Suprapubic skin (tissue), 3 donors: ENCODE measurements at regions not wholly inside any gene's neighbourhood (a gene's known extent, or its start where the extent isn't known, plus 50 kb on each side); places are given as distances from the start of the nearest gene placed in this dataset.

ENCODE experiments used
- POLR2A ChIP-seq, 2 donors: fragments of 450-650 bp; IDR thresholded peaks; one replicate each; pipeline ENCODE4 v1.6.1; 2017; ENCODE audit warnings: antibody characterized with exemption in 2 of 2, mild to moderate bottlenecking in 2 of 2, moderate library complexity in 2 of 2
- TF ChIP-seq, protein P1 (sequence below), 2 donors: fragments of 200-600 bp in 1 of 2; fragments of 450-650 bp in 1 of 2; sonication (generic) in 1 of 2; IDR thresholded peaks; one replicate each; pipeline ENCODE4 v1.5.1; 2016 to 2019; ENCODE audit warnings: antibody characterized with exemption in 2 of 2, mild to moderate bottlenecking in 1 of 2, moderate library complexity in 1 of 2

DNA sequence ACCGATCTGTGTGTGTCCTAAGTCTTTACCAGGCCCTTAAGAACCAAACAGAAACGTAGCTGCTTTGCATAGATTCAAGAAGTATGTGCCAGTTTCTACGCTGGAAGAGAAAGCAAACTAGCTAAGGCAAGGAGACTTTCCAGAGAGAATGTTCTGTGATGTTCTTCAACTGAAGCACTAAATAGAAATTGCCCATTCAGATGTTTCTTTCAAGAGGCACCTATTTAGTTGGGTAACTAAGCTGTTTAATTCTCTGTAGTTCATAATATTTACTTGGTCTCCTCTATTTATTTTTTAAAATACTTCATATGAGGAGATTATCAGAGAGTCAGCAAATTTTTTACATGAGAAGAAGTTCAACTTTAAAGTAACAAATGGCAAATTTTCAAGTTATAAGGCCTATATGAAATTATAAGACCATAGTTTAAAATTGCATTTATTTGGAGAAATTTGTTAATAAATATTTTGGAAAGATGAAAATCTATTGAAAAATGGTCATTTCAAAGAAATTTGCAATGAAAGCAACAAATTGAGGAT lies 279.0 kb downstream of the NEBL start:
- TF ChIP-seq POLR2A (IDR thresholded peaks at IDR 0.05), result no peak
- TF ChIP-seq, protein P1, sequence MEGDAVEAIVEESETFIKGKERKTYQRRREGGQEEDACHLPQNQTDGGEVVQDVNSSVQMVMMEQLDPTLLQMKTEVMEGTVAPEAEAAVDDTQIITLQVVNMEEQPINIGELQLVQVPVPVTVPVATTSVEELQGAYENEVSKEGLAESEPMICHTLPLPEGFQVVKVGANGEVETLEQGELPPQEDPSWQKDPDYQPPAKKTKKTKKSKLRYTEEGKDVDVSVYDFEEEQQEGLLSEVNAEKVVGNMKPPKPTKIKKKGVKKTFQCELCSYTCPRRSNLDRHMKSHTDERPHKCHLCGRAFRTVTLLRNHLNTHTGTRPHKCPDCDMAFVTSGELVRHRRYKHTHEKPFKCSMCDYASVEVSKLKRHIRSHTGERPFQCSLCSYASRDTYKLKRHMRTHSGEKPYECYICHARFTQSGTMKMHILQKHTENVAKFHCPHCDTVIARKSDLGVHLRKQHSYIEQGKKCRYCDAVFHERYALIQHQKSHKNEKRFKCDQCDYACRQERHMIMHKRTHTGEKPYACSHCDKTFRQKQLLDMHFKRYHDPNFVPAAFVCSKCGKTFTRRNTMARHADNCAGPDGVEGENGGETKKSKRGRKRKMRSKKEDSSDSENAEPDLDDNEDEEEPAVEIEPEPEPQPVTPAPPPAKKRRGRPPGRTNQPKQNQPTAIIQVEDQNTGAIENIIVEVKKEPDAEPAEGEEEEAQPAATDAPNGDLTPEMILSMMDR (IDR thresholded peaks at IDR 0.05), result no peak
